K562 (cell line): ENCODE measurements at regions not wholly inside any gene's neighbourhood (a gene's known extent, or its start where the extent isn't known, plus 50 kb on each side); places are given as distances from the start of the nearest gene placed in this dataset.

Source experiments
- BACH1 ChIP-seq: fragments of 200-800 bp; sonication (Bioruptor generic); IDR thresholded peaks from 2 replicates; pipeline ENCODE4 v1.6.1; 2016; ENCODE audit warnings: missing genetic modification characterization, missing compliant biosample characterization
- CTCF ChIP-seq, 3 experiments: IDR thresholded peaks in 2 of 3; conservative IDR thresholded peaks in 1 of 3; 2 replicates each; pipeline ENCODE4 v1.5.1; 2011 to 2012; ENCODE audit warnings: low read length in 3 of 3, mild to moderate bottlenecking in 3 of 3, control low read depth in 2 of 3, improper control_type of control experiment in 1 of 3, inconsistent platforms in 1 of 3, low read depth in 1 of 3, mixed read lengths in 1 of 3, moderate library complexity in 1 of 3; ENCODE audit not compliant: insufficient read depth in 2 of 3
- DLX4 ChIP-seq: fragments of 250-450 bp; sonication (Bioruptor Pico); IDR thresholded peaks from 2 replicates; pipeline ENCODE4 v1.6.1; 2021; ENCODE audit warnings: mild to moderate bottlenecking
- EP300 ChIP-seq: IDR thresholded peaks from 2 replicates; pipeline ENCODE4 v1.6.1; 2012; ENCODE audit warnings: low read length, improper control_type of control experiment
- KDM5B ChIP-seq: fragments of 200-600 bp; sonication (generic); IDR thresholded peaks from 2 replicates; pipeline ENCODE4 v1.6.1; 2012; ENCODE audit warnings: low read depth, mild to moderate bottlenecking, moderate library complexity, low read length, control low read depth, inconsistent platforms; ENCODE audit not compliant: insufficient replicate concordance
- MAX ChIP-seq: sonication (generic); formaldehyde crosslinking; IDR thresholded peaks from 2 replicates; pipeline ENCODE4 v1.9.0; 2022; ENCODE audit warnings: mild to moderate bottlenecking, missing genetic modification reagents
- MYC ChIP-seq, 2 experiments: fragments of 250-450 bp in 1 of 2; sonication (Bioruptor Pico) in 1 of 2; IDR thresholded peaks; 2 replicates each; pipeline versions ENCODE4 v1.5.1 to v1.6.1; 2012 to 2021; ENCODE audit warnings: low read depth in 2 of 2, borderline replicate concordance in 1 of 2, improper control_type of control experiment in 1 of 2, low read length in 1 of 2, mild to moderate bottlenecking in 1 of 2, moderate library complexity in 1 of 2
- PRDM10 ChIP-seq: fragments of 450-650 bp; IDR thresholded peaks from 2 replicates; pipeline ENCODE4 v1.6.1; 2018; ENCODE audit not compliant: partially characterized antibody
- SAFB ChIP-seq: fragments of 200-400 bp; formaldehyde crosslinking; IDR thresholded peaks from 2 replicates; pipeline ENCODE4 v1.6.1; 2017; ENCODE audit warnings: low read depth, low read length, borderline replicate concordance
- TEAD1 ChIP-seq, 2 experiments: fragments of 450-650 bp in 1 of 2; sonication (generic) in 1 of 2; formaldehyde crosslinking; IDR thresholded peaks; 2 replicates each; pipeline versions ENCODE4 v1.4.0 to v1.8.0; 2020 to 2022; ENCODE audit warnings: mild to moderate bottlenecking in 2 of 2, missing genetic modification reagents in 1 of 2
- TEAD4 ChIP-seq, 2 experiments: sonication (generic) in 1 of 2; formaldehyde crosslinking in 1 of 2; IDR thresholded peaks; 2 replicates each; pipeline versions ENCODE4 v1.6.1 to v1.8.0; 2012 to 2022; ENCODE audit warnings: borderline replicate concordance in 1 of 2, inconsistent platforms in 1 of 2, low read length in 1 of 2, mild to moderate bottlenecking in 1 of 2, missing genetic modification reagents in 1 of 2
- ZC3H4 ChIP-seq: sonication (generic); formaldehyde crosslinking; IDR thresholded peaks from 2 replicates; pipeline ENCODE4 v1.9.0; 2021; ENCODE audit warnings: missing genetic modification reagents, borderline replicate concordance

- TF ChIP-seq BACH1 (tag) (no peak), CTCF (IDR thresholded peaks at IDR 0.05 in 2 of 3, conservative IDR thresholded peaks at IDR 0.05 in 1 of 3; ENCODE audit: insufficient read depth in 2 of 3, low read depth in 1 of 3, low read length in 3 of 3) (no peak), KDM5B (no peak), SAFB (no peak), DLX4 (CRISPR knock-in tag) (no peak), TEAD4 (IDR thresholded peaks at IDR 0.05; ENCODE audit: low read length) (no peak), TEAD4 (CRISPR knock-in tag; IDR thresholded peaks at IDR 0.05; ENCODE audit: borderline replicate concordance) (no peak), EP300 (no peak), TEAD1 (CRISPR knock-in tag; IDR thresholded peaks at IDR 0.05) (no peak), PRDM10 (no peak), MAX (CRISPR knock-in tag) (no peak), ZC3H4 (CRISPR knock-in tag) (no peak), MYC (IDR thresholded peaks at IDR 0.05; ENCODE audit: low read depth, low read length) (no peak), MYC (CRISPR knock-in tag; IDR thresholded peaks at IDR 0.05; ENCODE audit: borderline replicate concordance, low read depth) (no peak)
Observed at GRCh38 chr13:73673931-73674330, 460.3 kb downstream of the KLF12 start.
